K562 (cell line): ENCODE measurements at regions not wholly inside any gene's neighbourhood (a gene's known extent, or its start where the extent isn't known, plus 50 kb on each side); places are given as distances from the start of the nearest gene placed in this dataset.

ENCODE experiments used
- ATAC-seq: fragments of 200-7000 bp; cut with Tn5 transposase; 3 replicates; pipeline ENCODE4 v1.9.1; 2020; ENCODE audit warnings: moderate library complexity
- BruUV-seq: library from RNA; stranded (reverse); fragments of 400-500 nt; replicated peaks from 2 replicates; lab custom pipeline; 2021; lab: Mats Ljungman, UMichigan
- CTCF ChIA-PET: fragments of 300-600 bp; formaldehyde crosslinking; extraction: SDS; loops from one replicate; lab custom pipeline; 2021; ENCODE audit warnings: low intra/inter-chr PET ratio; lab: Yijun Ruan, JAX
- POLR2A ChIA-PET: fragments of 300-600, 350-650 bp; sonication (Branson Sonifier 250); formaldehyde crosslinking; extraction: SDS; loops from one replicate; lab custom pipeline; 2021; ENCODE audit warnings: antibody characterized with exemption, inconsistent platforms; lab: Yijun Ruan, JAX
- DNase-seq, 4 experiments: peaks; one replicate each; pipeline versions ENCODE4 v3.0.0 to v3.0.0-alpha.2; 2011 to 2018; ENCODE audit warnings: low spot score in 3 of 4, mixed read lengths in 3 of 4; ENCODE audit errors: extremely low read depth in 1 of 4
- FAIRE-seq: peaks from 2 replicates; lab custom pipeline; 2011; peaks lifted over from hg19 to GRCh38; lab: Jason Lieb, UNC
- H2AFZ ChIP-seq: 2 replicates; pipeline ENCODE4 v1.6.0; 2011; ENCODE audit warnings: low read depth, low read length, control low read depth, inconsistent platforms
- H3K27ac ChIP-seq: fragments of 200-600 bp; 3 replicates; pipeline ENCODE4 v1.8.0; 2011; ENCODE audit warnings: low read depth, mild to moderate bottlenecking, control low read depth, inconsistent platforms, low read length, moderate library complexity, mixed read lengths; ENCODE audit errors: extremely low read depth
- H3K27me3 ChIP-seq, 2 experiments: fragments of 300-600 bp in 1 of 2; 2 replicates in 1 of 2; 3 replicates in 1 of 2; pipeline versions ENCODE4 v1.6.0 to v1.8.0; 2011; ENCODE audit warnings: inconsistent platforms in 2 of 2, low read length in 2 of 2, mild to moderate bottlenecking in 1 of 2, mixed read lengths in 1 of 2, moderate library complexity in 1 of 2; ENCODE audit not compliant: control insufficient read depth in 2 of 2, insufficient read depth in 2 of 2
- H3K36me3 ChIP-seq: fragments of 300-600 bp; 3 replicates; pipeline ENCODE4 v1.8.0; 2011; ENCODE audit warnings: mild to moderate bottlenecking, low read length, inconsistent platforms; ENCODE audit not compliant: control insufficient read depth, insufficient read depth
- H3K4me1 ChIP-seq, 2 experiments: fragments of 200-600 bp in 1 of 2; replicated peaks in 1 of 2; 2 replicates in 1 of 2; 3 replicates in 1 of 2; pipeline versions ENCODE4 v1.5.1 to v1.8.0; 2011; ENCODE audit warnings: inconsistent platforms in 2 of 2, low read length in 2 of 2, mild to moderate bottlenecking in 1 of 2, mixed read lengths in 1 of 2, moderate library complexity in 1 of 2; ENCODE audit not compliant: control insufficient read depth in 2 of 2, insufficient read depth in 2 of 2
- H3K4me2 ChIP-seq: 2 replicates; pipeline ENCODE4 v1.6.1; 2011; ENCODE audit warnings: low read length, control low read depth, inconsistent platforms, mixed read lengths; ENCODE audit not compliant: insufficient read depth
- H3K4me3 ChIP-seq: fragments of 200-600 bp; sonication (generic), shearing (Covaris generic); 2 replicates; pipeline ENCODE4 v1.5.1; 2016; ENCODE audit warnings: control low read depth, inconsistent platforms
- H3K79me2 ChIP-seq: fragments of 200-600 bp; 3 replicates; pipeline ENCODE4 v1.8.0; 2011; ENCODE audit warnings: low read length, inconsistent platforms; ENCODE audit not compliant: control insufficient read depth, insufficient read depth
- H3K9ac ChIP-seq, 2 experiments: 2 replicates each; pipeline versions ENCODE4 v1.6.0 to v1.6.1; 2011; ENCODE audit warnings: low read depth in 2 of 2, low read length in 2 of 2, control low read depth in 1 of 2, inconsistent platforms in 1 of 2, mild to moderate bottlenecking in 1 of 2, mixed read lengths in 1 of 2; ENCODE audit not compliant: insufficient read depth in 1 of 2
- H3K9me1 ChIP-seq: one replicate; pipeline ENCODE4 v1.6.0; 2011; ENCODE audit warnings: inconsistent platforms, mild to moderate bottlenecking, low read length, moderate library complexity; ENCODE audit not compliant: control insufficient read depth, insufficient read depth
- H3K9me3 ChIP-seq: replicated peaks from 2 replicates; pipeline ENCODE4 v1.5.1; 2011; ENCODE audit warnings: low read depth, low read length, inconsistent platforms; ENCODE audit not compliant: control insufficient read depth, insufficient read depth
- H4K20me1 ChIP-seq: replicated peaks from 2 replicates; pipeline ENCODE4 v1.6.1; 2011; ENCODE audit warnings: low read length, inconsistent platforms, mixed read lengths; ENCODE audit not compliant: control insufficient read depth, insufficient read depth
- FOXA1 ChIP-seq: fragments of 450-650 bp; IDR thresholded peaks from 2 replicates; pipeline ENCODE4 v1.6.1; 2016; ENCODE audit warnings: mild to moderate bottlenecking, borderline replicate concordance
- PHB ChIP-seq: fragments of 250-450 bp; sonication (Bioruptor Pico); IDR thresholded peaks from 2 replicates; pipeline ENCODE4 v1.5.0; 2021
- ZNF239 ChIP-seq: fragments of 250-450 bp; sonication (Bioruptor Pico); IDR thresholded peaks from 2 replicates; pipeline ENCODE4 v1.4.0; 2020; ENCODE audit warnings: mild to moderate bottlenecking
- in situ Hi-C: fragments of 300-500 bp; cut with MboI; formaldehyde crosslinking; loops from 4 replicates; pipeline ENCODE4 v1.15.0; 2018; ENCODE audit warnings: inconsistent platforms, mixed read lengths
- intact Hi-C: fragments of 100-400 bp; cut with micrococcal nuclease; formaldehyde crosslinking; loops from 2 replicates; pipeline ENCODE4 v1.14.2; 2022
- TF ChIP-seq, protein P1 (sequence below): sonication (generic); formaldehyde crosslinking; IDR thresholded peaks from 2 replicates; pipeline ENCODE4 v1.8.1; 2023; ENCODE audit warnings: mild to moderate bottlenecking, missing genetic modification reagents
- TF ChIP-seq, protein P2 (sequence below), 2 experiments: IDR thresholded peaks; 2 replicates each; pipeline ENCODE4 v1.6.1; 2012; ENCODE audit warnings: improper control_type of control experiment in 2 of 2, low read depth in 2 of 2, low read length in 2 of 2, borderline replicate concordance in 1 of 2

DNA sequence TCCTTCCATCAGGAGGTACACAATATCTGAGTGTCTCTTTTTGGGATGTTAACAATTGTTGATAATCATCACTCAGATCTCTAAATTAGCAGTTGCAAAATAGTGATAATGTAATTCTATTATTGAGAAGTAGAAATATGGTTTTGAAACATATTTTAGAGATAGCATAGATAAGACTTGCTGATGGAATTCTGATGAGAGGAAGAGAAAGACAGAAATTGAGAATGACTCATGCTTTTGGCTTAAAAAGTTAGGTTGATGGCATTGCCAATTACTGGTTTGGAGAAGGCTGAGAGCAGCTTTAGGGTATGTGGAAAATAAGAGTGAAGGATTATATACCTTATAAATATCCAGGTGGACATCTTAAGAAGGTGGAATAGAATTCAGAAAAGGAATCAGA, 106.4 kb upstream of the EDNRB start:
- CTCF ChIA-PET = no interaction called here
- TF ChIP-seq, protein P1, sequence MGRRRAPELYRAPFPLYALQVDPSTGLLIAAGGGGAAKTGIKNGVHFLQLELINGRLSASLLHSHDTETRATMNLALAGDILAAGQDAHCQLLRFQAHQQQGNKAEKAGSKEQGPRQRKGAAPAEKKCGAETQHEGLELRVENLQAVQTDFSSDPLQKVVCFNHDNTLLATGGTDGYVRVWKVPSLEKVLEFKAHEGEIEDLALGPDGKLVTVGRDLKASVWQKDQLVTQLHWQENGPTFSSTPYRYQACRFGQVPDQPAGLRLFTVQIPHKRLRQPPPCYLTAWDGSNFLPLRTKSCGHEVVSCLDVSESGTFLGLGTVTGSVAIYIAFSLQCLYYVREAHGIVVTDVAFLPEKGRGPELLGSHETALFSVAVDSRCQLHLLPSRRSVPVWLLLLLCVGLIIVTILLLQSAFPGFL (CRISPR knock-in tag) = no peak
- TF ChIP-seq PHB (CRISPR knock-in tag) = no peak
- TF ChIP-seq ZNF239 = no peak
- TF ChIP-seq, protein P2, sequence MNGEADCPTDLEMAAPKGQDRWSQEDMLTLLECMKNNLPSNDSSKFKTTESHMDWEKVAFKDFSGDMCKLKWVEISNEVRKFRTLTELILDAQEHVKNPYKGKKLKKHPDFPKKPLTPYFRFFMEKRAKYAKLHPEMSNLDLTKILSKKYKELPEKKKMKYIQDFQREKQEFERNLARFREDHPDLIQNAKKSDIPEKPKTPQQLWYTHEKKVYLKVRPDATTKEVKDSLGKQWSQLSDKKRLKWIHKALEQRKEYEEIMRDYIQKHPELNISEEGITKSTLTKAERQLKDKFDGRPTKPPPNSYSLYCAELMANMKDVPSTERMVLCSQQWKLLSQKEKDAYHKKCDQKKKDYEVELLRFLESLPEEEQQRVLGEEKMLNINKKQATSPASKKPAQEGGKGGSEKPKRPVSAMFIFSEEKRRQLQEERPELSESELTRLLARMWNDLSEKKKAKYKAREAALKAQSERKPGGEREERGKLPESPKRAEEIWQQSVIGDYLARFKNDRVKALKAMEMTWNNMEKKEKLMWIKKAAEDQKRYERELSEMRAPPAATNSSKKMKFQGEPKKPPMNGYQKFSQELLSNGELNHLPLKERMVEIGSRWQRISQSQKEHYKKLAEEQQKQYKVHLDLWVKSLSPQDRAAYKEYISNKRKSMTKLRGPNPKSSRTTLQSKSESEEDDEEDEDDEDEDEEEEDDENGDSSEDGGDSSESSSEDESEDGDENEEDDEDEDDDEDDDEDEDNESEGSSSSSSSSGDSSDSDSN (IDR thresholded peaks at IDR 0.05; ENCODE audit: borderline replicate concordance in 1 of 2, low read depth in 2 of 2, low read length in 2 of 2) = no peak
- TF ChIP-seq FOXA1 = no peak
- H3K36me3 ChIP-seq = no peaks in the 10 kb centered on the region
- H3K4me1 ChIP-seq = no peaks in the 10 kb centered on the region
- no peaks in the 10 kb centered on the region for H3K27me3 ChIP-seq
- no peak overlapping the region for H3K4me2 ChIP-seq
- H3K79me2 ChIP-seq = no peaks in the 10 kb centered on the region
- intact Hi-C loops = no loop called here
- H3K9me3 ChIP-seq = no peaks in the 10 kb centered on the region
- ATAC-seq = no peak
- no peak for FAIRE-seq
- DNase-seq = no peak
- POLR2A ChIA-PET = no interaction called here
- H4K20me1 ChIP-seq = no peaks in the 10 kb centered on the region
- no peak overlapping the region for H3K4me3 ChIP-seq
- no peak overlapping the region for H2AFZ ChIP-seq
- H3K27ac ChIP-seq = no peak overlapping the region
- in situ Hi-C loops = no loop called here
- H3K9ac ChIP-seq = no peak overlapping the region
- BruUV-seq = no TSS peak
- H3K9me1 ChIP-seq = no peaks in the 10 kb centered on the region
